Panc1 (cell line): ENCODE measurements at regions not wholly inside any gene's neighbourhood (a gene's known extent, or its start where the extent isn't known, plus 50 kb on each side); places are given as distances from the start of the nearest gene placed in this dataset.

Experiments used
- POLR2AphosphoS5 ChIP-seq: IDR thresholded peaks from 2 replicates; pipeline ENCODE4 v1.6.1; 2012; ENCODE audit warnings: mild to moderate bottlenecking, low read depth, low read length, moderate library complexity
- TF ChIP-seq, protein P1 (sequence below): fragments of 450-650 bp; IDR thresholded peaks from 2 replicates; pipeline ENCODE4 v1.5.1; 2017; ENCODE audit warnings: mild to moderate bottlenecking
- TF ChIP-seq, protein P2 (sequence below), 2 experiments: IDR thresholded peaks; 2 replicates each; pipeline ENCODE4 v1.6.1; 2011 to 2012; ENCODE audit warnings: low read depth in 2 of 2, control low read depth in 1 of 2, low read length in 1 of 2, mild to moderate bottlenecking in 1 of 2, moderate library complexity in 1 of 2; ENCODE audit not compliant: insufficient read depth in 1 of 2

DNA sequence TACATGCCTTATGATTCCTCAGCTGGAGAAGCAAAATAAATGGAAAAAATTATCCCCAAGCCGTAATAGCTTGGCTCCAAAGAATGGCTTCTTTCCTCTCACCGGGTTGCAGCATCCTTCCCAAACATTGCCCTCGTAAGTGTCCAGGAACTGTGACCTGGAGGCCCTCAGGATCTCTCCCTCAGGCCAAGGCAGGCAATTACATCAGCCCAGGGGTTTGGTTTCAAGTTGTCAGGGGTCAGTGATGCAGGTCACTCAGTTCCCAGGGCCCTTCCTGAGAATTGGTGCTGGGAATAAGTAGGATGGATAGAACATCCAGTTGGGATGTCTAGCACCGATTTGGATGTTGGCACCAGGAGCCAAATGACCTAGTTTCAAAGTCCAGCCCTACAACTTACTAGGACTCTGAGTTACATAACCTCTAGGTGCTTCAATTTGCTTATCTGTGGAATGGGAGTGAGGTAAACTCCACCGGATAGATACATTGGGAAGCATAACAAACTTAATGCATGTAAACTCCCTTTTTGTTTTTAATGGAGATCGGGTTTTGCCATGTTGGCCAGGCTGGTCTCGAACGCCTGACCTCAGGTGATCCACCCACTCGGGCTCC, 133.5 kb upstream of the DAP start:
- TF ChIP-seq, protein P1, sequence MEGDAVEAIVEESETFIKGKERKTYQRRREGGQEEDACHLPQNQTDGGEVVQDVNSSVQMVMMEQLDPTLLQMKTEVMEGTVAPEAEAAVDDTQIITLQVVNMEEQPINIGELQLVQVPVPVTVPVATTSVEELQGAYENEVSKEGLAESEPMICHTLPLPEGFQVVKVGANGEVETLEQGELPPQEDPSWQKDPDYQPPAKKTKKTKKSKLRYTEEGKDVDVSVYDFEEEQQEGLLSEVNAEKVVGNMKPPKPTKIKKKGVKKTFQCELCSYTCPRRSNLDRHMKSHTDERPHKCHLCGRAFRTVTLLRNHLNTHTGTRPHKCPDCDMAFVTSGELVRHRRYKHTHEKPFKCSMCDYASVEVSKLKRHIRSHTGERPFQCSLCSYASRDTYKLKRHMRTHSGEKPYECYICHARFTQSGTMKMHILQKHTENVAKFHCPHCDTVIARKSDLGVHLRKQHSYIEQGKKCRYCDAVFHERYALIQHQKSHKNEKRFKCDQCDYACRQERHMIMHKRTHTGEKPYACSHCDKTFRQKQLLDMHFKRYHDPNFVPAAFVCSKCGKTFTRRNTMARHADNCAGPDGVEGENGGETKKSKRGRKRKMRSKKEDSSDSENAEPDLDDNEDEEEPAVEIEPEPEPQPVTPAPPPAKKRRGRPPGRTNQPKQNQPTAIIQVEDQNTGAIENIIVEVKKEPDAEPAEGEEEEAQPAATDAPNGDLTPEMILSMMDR, result no peak
- TF ChIP-seq POLR2AphosphoS5, result no peak
- TF ChIP-seq, protein P2, sequence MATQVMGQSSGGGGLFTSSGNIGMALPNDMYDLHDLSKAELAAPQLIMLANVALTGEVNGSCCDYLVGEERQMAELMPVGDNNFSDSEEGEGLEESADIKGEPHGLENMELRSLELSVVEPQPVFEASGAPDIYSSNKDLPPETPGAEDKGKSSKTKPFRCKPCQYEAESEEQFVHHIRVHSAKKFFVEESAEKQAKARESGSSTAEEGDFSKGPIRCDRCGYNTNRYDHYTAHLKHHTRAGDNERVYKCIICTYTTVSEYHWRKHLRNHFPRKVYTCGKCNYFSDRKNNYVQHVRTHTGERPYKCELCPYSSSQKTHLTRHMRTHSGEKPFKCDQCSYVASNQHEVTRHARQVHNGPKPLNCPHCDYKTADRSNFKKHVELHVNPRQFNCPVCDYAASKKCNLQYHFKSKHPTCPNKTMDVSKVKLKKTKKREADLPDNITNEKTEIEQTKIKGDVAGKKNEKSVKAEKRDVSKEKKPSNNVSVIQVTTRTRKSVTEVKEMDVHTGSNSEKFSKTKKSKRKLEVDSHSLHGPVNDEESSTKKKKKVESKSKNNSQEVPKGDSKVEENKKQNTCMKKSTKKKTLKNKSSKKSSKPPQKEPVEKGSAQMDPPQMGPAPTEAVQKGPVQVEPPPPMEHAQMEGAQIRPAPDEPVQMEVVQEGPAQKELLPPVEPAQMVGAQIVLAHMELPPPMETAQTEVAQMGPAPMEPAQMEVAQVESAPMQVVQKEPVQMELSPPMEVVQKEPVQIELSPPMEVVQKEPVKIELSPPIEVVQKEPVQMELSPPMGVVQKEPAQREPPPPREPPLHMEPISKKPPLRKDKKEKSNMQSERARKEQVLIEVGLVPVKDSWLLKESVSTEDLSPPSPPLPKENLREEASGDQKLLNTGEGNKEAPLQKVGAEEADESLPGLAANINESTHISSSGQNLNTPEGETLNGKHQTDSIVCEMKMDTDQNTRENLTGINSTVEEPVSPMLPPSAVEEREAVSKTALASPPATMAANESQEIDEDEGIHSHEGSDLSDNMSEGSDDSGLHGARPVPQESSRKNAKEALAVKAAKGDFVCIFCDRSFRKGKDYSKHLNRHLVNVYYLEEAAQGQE (IDR thresholded peaks at IDR 0.05; ENCODE audit: insufficient read depth in 1 of 2, low read depth in 2 of 2, low read length in 1 of 2), result no peak
